SK-N-SH (cell line): ENCODE measurements at regions not wholly inside any gene's neighbourhood (a gene's known extent, or its start where the extent isn't known, plus 50 kb on each side); places are given as distances from the start of the nearest gene placed in this dataset.

ENCODE experiments used
- CTCF ChIA-PET: fragments of 300-600, 350-600 bp; formaldehyde crosslinking; extraction: SDS; loops from one replicate; lab custom pipeline; 2021; lab: Yijun Ruan, JAX
- POLR2A ChIA-PET: fragments of 350-600 bp; sonication (Branson Sonifier 250); formaldehyde crosslinking; extraction: SDS; loops from one replicate; lab custom pipeline; 2020; ENCODE audit warnings: antibody characterized with exemption, inconsistent platforms; lab: Yijun Ruan, JAX
- DNase-seq: peaks from one replicate; pipeline ENCODE4 v3.0.0; 2012
- H2AFZ ChIP-seq: fragments of 200-600 bp; sonication (generic); 2 replicates; pipeline ENCODE4 v1.8.1; 2016; ENCODE audit warnings: antibody characterized with exemption, mild to moderate bottlenecking, low read depth
- H3F3A ChIP-seq: fragments of 200-600 bp; sonication (generic); replicated peaks from 2 replicates; pipeline ENCODE3; 2016; ENCODE audit warnings: antibody characterized with exemption, mild to moderate bottlenecking; ENCODE audit not compliant: insufficient read depth
- H3K27ac ChIP-seq, 2 experiments: fragments of 200-500 bp in 1 of 2; fragments of 200-600 bp in 1 of 2; sonication (Bioruptor generic) in 1 of 2; sonication (generic), shearing (Covaris generic) in 1 of 2; 2 replicates each; pipeline versions ENCODE4 v1.5.1 to v1.6.1; 2014 to 2016; ENCODE audit warnings: low read depth in 2 of 2, inconsistent platforms in 1 of 2, low read length in 1 of 2, mild to moderate bottlenecking in 1 of 2, mixed read lengths in 1 of 2
- H3K27me3 ChIP-seq: fragments of 200-600 bp; sonication (generic), shearing (Covaris generic); 2 replicates; pipeline ENCODE4 v1.6.1; 2016; ENCODE audit warnings: mixed run types; ENCODE audit not compliant: insufficient read depth
- H3K36me3 ChIP-seq, 2 experiments: fragments of 200-500 bp in 1 of 2; fragments of 200-600 bp in 1 of 2; sonication (Bioruptor generic) in 1 of 2; sonication (generic) in 1 of 2; replicated peaks in 1 of 2; 2 replicates each; pipeline versions ENCODE3 to v1.5.1; 2014 to 2016; ENCODE audit warnings: low read length in 1 of 2, mild to moderate bottlenecking in 1 of 2; ENCODE audit not compliant: insufficient read depth in 2 of 2, control insufficient read depth in 1 of 2
- H3K4me1 ChIP-seq, 2 experiments: fragments of 200-500 bp in 1 of 2; fragments of 200-600 bp in 1 of 2; sonication (Bioruptor generic) in 1 of 2; sonication (generic), shearing (Covaris generic) in 1 of 2; 2 replicates each; pipeline versions ENCODE4 v1.5.1 to v1.6.1; 2014 to 2016; ENCODE audit warnings: low read depth in 1 of 2, low read length in 1 of 2, mixed run types in 1 of 2; ENCODE audit not compliant: insufficient read depth in 2 of 2, control insufficient read depth in 1 of 2
- H3K4me2 ChIP-seq: fragments of 200-600 bp; sonication (generic), shearing (Covaris generic); 2 replicates; pipeline ENCODE4 v1.6.1; 2017; ENCODE audit warnings: mixed run types
- H3K4me3 ChIP-seq, 2 experiments: fragments of 200-500 bp in 1 of 2; fragments of 200-600 bp in 1 of 2; sonication (Bioruptor generic) in 1 of 2; sonication (generic), shearing (Covaris generic) in 1 of 2; 2 replicates each; pipeline versions ENCODE4 v1.5.1 to v1.8.1; 2014 to 2016; ENCODE audit warnings: low read depth in 2 of 2, inconsistent platforms in 1 of 2, low read length in 1 of 2, mild to moderate bottlenecking in 1 of 2, mixed read lengths in 1 of 2, moderate library complexity in 1 of 2
- H3K79me2 ChIP-seq: fragments of 200-600 bp; sonication (generic); 2 replicates; pipeline ENCODE4 v1.8.1; 2017; ENCODE audit warnings: mild to moderate bottlenecking; ENCODE audit not compliant: insufficient read depth
- H3K9ac ChIP-seq: fragments of 200-600 bp; sonication (generic); 2 replicates; pipeline ENCODE4 v1.6.1; 2017; ENCODE audit warnings: mixed run types
- H3K9me2 ChIP-seq: fragments of 200-600 bp; sonication (generic); 2 replicates; pipeline ENCODE4 v1.6.1; 2017; ENCODE audit warnings: mixed run types
- H3K9me3 ChIP-seq: fragments of 200-600 bp; sonication (generic); 2 replicates; pipeline ENCODE4 v1.6.1; 2017; ENCODE audit warnings: mixed run types, mild to moderate bottlenecking, moderate library complexity
- H4K20me1 ChIP-seq: fragments of 200-600 bp; sonication (generic); 2 replicates; pipeline ENCODE4 v1.6.1; 2017; ENCODE audit warnings: mild to moderate bottlenecking, mixed run types; ENCODE audit not compliant: insufficient read depth
- FOXM1 ChIP-seq: IDR thresholded peaks from 2 replicates; pipeline ENCODE4 v1.4.0; 2012; ENCODE audit warnings: low read depth, mild to moderate bottlenecking
- GABPA ChIP-seq: IDR thresholded peaks from 2 replicates; pipeline ENCODE4 v1.4.0; 2012; ENCODE audit warnings: low read depth, mild to moderate bottlenecking
- NRF1 ChIP-seq: IDR thresholded peaks from 2 replicates; pipeline ENCODE4 v1.6.1; 2012; ENCODE audit warnings: low read depth, mild to moderate bottlenecking, low read length
- RAD21 ChIP-seq: IDR thresholded peaks from 2 replicates; pipeline ENCODE4 v1.6.1; 2012; ENCODE audit warnings: mild to moderate bottlenecking, low read length
- REST ChIP-seq: IDR thresholded peaks from 2 replicates; pipeline ENCODE4 v1.6.1; 2012; ENCODE audit warnings: mild to moderate bottlenecking, low read depth, low read length, moderate library complexity
- RFX5 ChIP-seq: IDR thresholded peaks from 2 replicates; pipeline ENCODE4 v1.6.1; 2012; ENCODE audit warnings: mild to moderate bottlenecking, improper control_type of control experiment, low read length
- RXRA ChIP-seq: IDR thresholded peaks from 2 replicates; pipeline ENCODE4 v1.4.0; 2012; ENCODE audit warnings: low read depth, mild to moderate bottlenecking, borderline replicate concordance
- SIN3A ChIP-seq: IDR thresholded peaks from 2 replicates; pipeline ENCODE4 v1.6.1; 2012; ENCODE audit warnings: low read depth, mild to moderate bottlenecking, low read length, moderate library complexity, borderline replicate concordance
- SMC3 ChIP-seq: IDR thresholded peaks from 2 replicates; pipeline ENCODE4 v1.6.1; 2012; ENCODE audit warnings: low read depth, low read length, improper control_type of control experiment
- TAF1 ChIP-seq: IDR thresholded peaks from 2 replicates; pipeline ENCODE4 v1.6.1; 2012; ENCODE audit warnings: low read depth, mild to moderate bottlenecking, low read length, moderate library complexity, borderline replicate concordance
- TEAD4 ChIP-seq: IDR thresholded peaks from 2 replicates; pipeline ENCODE4 v1.4.0; 2012; ENCODE audit warnings: mild to moderate bottlenecking, borderline replicate concordance; ENCODE audit not compliant: insufficient read depth
- USF2 ChIP-seq: fragments of 150-350 bp; IDR thresholded peaks from 2 replicates; pipeline ENCODE4 v1.6.1; 2017; ENCODE audit warnings: antibody characterized with exemption, low read length, low read depth, borderline replicate concordance
- WGBS: methylation state at CpG from one replicate; pipeline ENCODE4 v1.1.6; 2017; ENCODE audit warnings: low lambda C conversion rate; 5-methylcytosine and 5-hydroxymethylcytosine counted together

- Histone ChIP-seq H3K27me3 (peaks cover 5% of the 10 kb centered on the region; the same call in 1 of the 2 replicates), H3K4me1 (peaks cover 0 to 11% of the 10 kb centered on the region in 2 experiments; a peak in 1 of 4 replicates), H3K4me2 (no peak overlapping the region), H2AFZ (no peak overlapping the region), H3K27ac (no peak overlapping the region), H3K36me3 (no peaks in the 10 kb centered on the region), H3K9ac (no peak overlapping the region), H3F3A (no peaks in the 10 kb centered on the region), H4K20me1 (no peaks in the 10 kb centered on the region), H3K79me2 (no peaks in the 10 kb centered on the region)
- CTCF ChIA-PET, result interaction anchor here (0.5 to 2.3 kb wide), 2 partner anchors 12 to 1684 kb away, joined by 3 to 12 read pairs; no protein-coding TSS in a partner anchor
- no peak for TF ChIP-seq REST
- TF ChIP-seq SMC3, result no peak
- no peak for TF ChIP-seq RXRA
- no peak for TF ChIP-seq TEAD4
- TF ChIP-seq SIN3A, result no peak
- no peak for TF ChIP-seq NRF1
- no peak for TF ChIP-seq USF2
- no peak for TF ChIP-seq RFX5
- no peak for TF ChIP-seq GABPA
- no peak for TF ChIP-seq TAF1
- TF ChIP-seq RAD21, result no peak
- no peak for TF ChIP-seq FOXM1
- TF ChIP-seq, all 33 proteins: peak for 0
- DNase-seq, result no peak
- WGBS, result 76% methylated on average over 21 of the region's 21 CpGs
- no peak overlapping the region for H3K4me3 ChIP-seq
- POLR2A ChIA-PET, result interaction anchor here (0.7 kb wide), 1 partner anchor 12 kb away, joined by 4 read pairs; no protein-coding TSS in a partner anchor
- H3K9me2 ChIP-seq, result no peaks in the 10 kb centered on the region
- H3K9me3 ChIP-seq, result no peaks in the 10 kb centered on the region
Measured at GRCh38 chr18:24659827-24660720, 199.6 kb downstream of the HRH4 start.
